Upper lobe of right lung (tissue), 1 donor: ENCODE measurements at regions not wholly inside any gene's neighbourhood (a gene's known extent, or its start where the extent isn't known, plus 50 kb on each side); places are given as distances from the start of the nearest gene placed in this dataset.

Source experiments
- ATAC-seq: fragments of 200-7000 bp; cut with Tn5 transposase; one replicate; pipeline ENCODE4 v1.9.1; 2020; ENCODE audit warnings: mild to moderate bottlenecking, moderate library complexity
- DNase-seq: peaks from one replicate; pipeline ENCODE4 v3.0.0-alpha.2; 2020
- H3K27ac ChIP-seq: fragments of 200-600 bp; one replicate; pipeline ENCODE4 v1.8.0; 2022
- H3K27me3 ChIP-seq: fragments of 200-600 bp; one replicate; pipeline ENCODE4 v1.8.0; 2022; ENCODE audit warnings: mild to moderate bottlenecking
- H3K36me3 ChIP-seq: fragments of 200-600 bp; one replicate; pipeline ENCODE4 v1.8.0; 2022
- H3K4me1 ChIP-seq: fragments of 200-600 bp; one replicate; pipeline ENCODE4 v1.8.0; 2022
- H3K4me3 ChIP-seq: fragments of 200-600 bp; one replicate; pipeline ENCODE4 v1.8.0; 2022; ENCODE audit warnings: mild to moderate bottlenecking
- H3K9me3 ChIP-seq: fragments of 200-600 bp; one replicate; pipeline ENCODE4 v1.8.0; 2022
- CTCF ChIP-seq: fragments of 200-600 bp; IDR thresholded peaks from one replicate; pipeline ENCODE4 v1.8.0; 2022; ENCODE audit warnings: antibody characterized with exemption
- intact Hi-C: fragments of 100-400 bp; cut with DNase I; formaldehyde crosslinking; loops from one replicate; pipeline ENCODE4 v1.11.0; 2022
- donor health status: DM: no; HTN: yes; CAD: no; lungs with severe emphysema.

- Histone ChIP-seq H3K4me1 (no peaks in the 10 kb centered on the region), H3K4me3 (no peak overlapping the region), H3K9me3 (no peaks in the 10 kb centered on the region), H3K36me3 (no peaks in the 10 kb centered on the region), H3K27me3 (no peaks in the 10 kb centered on the region), H3K27ac (no peak overlapping the region)
- intact Hi-C loops: no loop called here
- ATAC-seq (no peak), DNase-seq (no peak)
- TF ChIP-seq CTCF: no peak
Measured at GRCh38 chr18:7429831-7430230, 137.3 kb upstream of the PTPRM start.

DNA sequence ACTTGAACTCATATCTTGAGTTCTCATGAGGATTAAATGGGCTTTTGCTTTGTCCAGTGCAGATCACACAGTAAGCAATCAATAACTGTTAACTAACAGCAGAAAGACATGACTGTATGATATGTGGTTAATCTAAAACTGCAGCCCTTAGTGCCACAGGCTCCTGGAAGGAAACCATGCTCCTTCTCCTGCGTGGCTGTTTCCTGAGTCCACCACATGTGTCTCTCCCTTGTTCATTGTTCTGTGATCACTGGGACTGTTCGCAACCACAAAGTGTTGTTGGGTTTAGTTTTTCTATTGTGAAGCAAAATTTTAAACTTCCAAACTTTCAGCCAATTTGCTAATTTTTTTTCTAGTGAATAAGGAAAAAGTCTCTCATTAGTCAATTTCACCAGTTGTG is 130.9 kb upstream of the PTPRM start:
- ATAC-seq: no peak
- H3K27me3 ChIP-seq: no peaks in the 10 kb centered on the region
- H3K4me1 ChIP-seq: no peaks in the 10 kb centered on the region
- no peaks in the 10 kb centered on the region for H3K36me3 ChIP-seq
- intact Hi-C loops: no loop called here
- DNase-seq: no peak
- TF ChIP-seq CTCF: no peak
- no peaks in the 10 kb centered on the region for H3K9me3 ChIP-seq
- H3K4me3 ChIP-seq: no peak overlapping the region
- no peak overlapping the region for H3K27ac ChIP-seq

- no peaks in the 10 kb centered on the region for H3K36me3 ChIP-seq
- DNase-seq: no peak
- no peak overlapping the region for H3K4me3 ChIP-seq
- no peaks in the 10 kb centered on the region for H3K27me3 ChIP-seq
- no peak overlapping the region for H3K27ac ChIP-seq
- no peaks in the 10 kb centered on the region for H3K9me3 ChIP-seq
- no peak for TF ChIP-seq CTCF
- no peaks in the 10 kb centered on the region for H3K4me1 ChIP-seq
- intact Hi-C loops: no loop called here
- no peak for ATAC-seq
Measured at GRCh38 chr18:7437870-7438269, 129.2 kb upstream of the PTPRM start.

DNA sequence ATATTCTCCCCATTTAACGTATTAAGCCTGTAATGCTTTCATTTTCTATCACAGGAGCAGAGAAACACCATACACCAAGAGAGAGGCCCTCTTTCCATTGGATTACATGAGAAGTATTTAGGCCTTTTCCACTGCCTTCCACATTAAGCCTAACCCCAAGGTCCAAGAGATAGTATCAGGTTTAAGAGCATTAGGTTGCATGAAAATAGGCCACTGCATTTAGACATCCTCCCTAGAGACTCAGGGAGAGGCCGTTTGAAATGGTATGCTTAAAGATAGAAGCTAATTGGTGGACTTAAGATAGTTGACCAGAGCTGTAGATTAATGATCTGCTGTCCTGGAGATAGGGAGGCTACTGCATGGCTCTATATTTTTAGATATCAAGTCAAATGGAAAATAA is 128.5 kb upstream of the PTPRM start:
- TF ChIP-seq CTCF: no peak
- no peaks in the 10 kb centered on the region for H3K27me3 ChIP-seq
- no peak for ATAC-seq
- H3K4me1 ChIP-seq: no peaks in the 10 kb centered on the region
- no peak for DNase-seq
- no peak overlapping the region for H3K4me3 ChIP-seq
- H3K9me3 ChIP-seq: no peaks in the 10 kb centered on the region
- no peaks in the 10 kb centered on the region for H3K36me3 ChIP-seq
- intact Hi-C loops: no loop called here
- no peak overlapping the region for H3K27ac ChIP-seq

- no peaks in the 10 kb centered on the region for H3K9me3 ChIP-seq
- no peaks in the 10 kb centered on the region for H3K27me3 ChIP-seq
- no peak overlapping the region for H3K27ac ChIP-seq
- DNase-seq: no peak
- ATAC-seq: no peak
- H3K4me1 ChIP-seq: no peaks in the 10 kb centered on the region
- intact Hi-C loops: no loop called here
- H3K36me3 ChIP-seq: no peaks in the 10 kb centered on the region
- no peak overlapping the region for H3K4me3 ChIP-seq
- no peak for TF ChIP-seq CTCF
Measured at GRCh38 chr18:7447318-7448028, 119.6 kb upstream of the PTPRM start.

GRCh38 chr18:7452331-7452730 is 114.8 kb upstream of the PTPRM start:
- peak; percentile 94 for ATAC-seq
- DNase-seq: no peak

More at GRCh38 chr18:7452331-7452730, 114.8 kb upstream of the PTPRM start:
- Histone ChIP-seq H3K4me1 (no peaks in the 10 kb centered on the region), H3K36me3 (no peaks in the 10 kb centered on the region), H3K27ac (no peak overlapping the region), H3K27me3 (no peaks in the 10 kb centered on the region), H3K9me3 (no peaks in the 10 kb centered on the region), H3K4me3 (no peak overlapping the region)
- intact Hi-C loops: no loop called here
- peak; percentile 68 for TF ChIP-seq CTCF
